Glomerular visceral epithelial cell (primary cell): ENCODE measurements at regions not wholly inside any gene's neighbourhood (a gene's known extent, or its start where the extent isn't known, plus 50 kb on each side); places are given as distances from the start of the nearest gene placed in this dataset.
"Not testable (repeated sequence)": the region's sequence is repeated elsewhere in the genome, so short reads cannot be mapped to it uniquely, and the experiment has no call there.

Source experiments
- DNase-seq: peaks from one replicate; pipeline ENCODE4 v3.0.0-alpha.2; 2016; ENCODE audit errors: extremely low spot score

GRCh38 chr5:96207420-96207819 is 225.6 kb downstream of the PCSK1 start:
- no peak for DNase-seq

DNA sequence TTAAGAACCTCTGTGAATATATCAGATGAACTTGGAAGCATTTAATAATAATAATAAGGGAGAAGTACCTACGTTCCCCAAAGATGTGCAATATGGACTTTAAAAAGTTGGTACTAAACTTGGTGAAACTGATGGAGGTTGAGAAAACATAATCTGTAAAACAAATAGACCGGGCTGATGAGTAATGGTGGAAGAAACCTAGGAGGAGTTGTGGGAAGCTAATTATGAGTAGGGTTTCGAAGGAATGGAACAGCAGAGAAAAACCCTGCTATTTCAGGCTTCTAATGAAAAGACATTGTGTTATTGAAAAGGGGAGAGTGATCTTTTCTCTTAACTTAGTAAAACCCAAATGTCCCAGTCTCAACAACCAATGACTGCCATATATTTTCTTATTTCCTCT is 229.3 kb downstream of the PCSK1 start:
- no peak for DNase-seq

DNA sequence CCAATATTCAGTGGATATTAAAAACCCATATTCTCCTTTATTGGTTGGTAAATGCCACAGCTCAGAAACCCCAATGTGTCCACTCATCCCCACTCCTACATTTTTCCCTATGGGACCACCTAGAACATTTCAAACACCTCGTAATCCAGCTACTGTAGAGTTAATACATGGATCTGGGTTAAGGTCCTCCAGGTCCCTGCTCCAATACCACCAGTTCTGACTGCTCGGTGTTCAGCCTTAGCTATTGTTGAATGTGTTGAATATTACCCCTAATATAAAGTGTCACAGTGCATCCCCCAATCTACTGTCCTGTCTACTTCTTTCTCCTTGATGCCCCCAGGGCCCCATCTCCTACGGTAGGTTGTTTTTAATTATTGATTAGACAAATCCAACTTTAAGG is 231.5 kb downstream of the PCSK1 start:
- no peak for DNase-seq

GRCh38 chr5:96200641-96201040 is 232.4 kb downstream of the PCSK1 start:
- DNase-seq: no peak

GRCh38 chr5:96199713-96200183 is 233.3 kb downstream of the PCSK1 start:
- no peak for DNase-seq

- no peak for DNase-seq
Measured at GRCh38 chr5:96198356-96199058, 234.5 kb downstream of the PCSK1 start.

- DNase-seq: not testable (repeated sequence)
Measured at GRCh38 chr5:96197767-96198166, 235.3 kb downstream of the PCSK1 start.

DNA sequence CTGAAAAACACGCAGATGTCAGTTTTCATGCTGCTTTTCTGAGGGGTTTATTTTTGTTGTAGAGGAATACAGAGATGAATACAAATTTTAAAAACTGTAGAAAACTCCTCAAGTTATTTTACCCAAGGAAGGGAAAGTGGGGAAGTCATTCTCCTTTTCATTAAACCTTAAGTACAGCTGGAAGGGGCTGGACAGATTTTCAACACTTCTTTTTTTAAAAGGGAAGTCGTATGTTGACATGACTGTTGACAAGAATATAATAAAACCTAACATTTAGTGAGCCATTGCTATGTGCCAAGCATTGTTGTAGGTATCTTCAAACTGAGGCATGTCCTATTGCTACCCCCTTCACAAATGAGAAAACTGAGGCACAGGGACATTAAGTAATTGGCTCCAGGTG is 235.7 kb upstream of the ELL2 start:
- DNase-seq: no peak

GRCh38 chr5:96196890-96197289 is 235.2 kb upstream of the ELL2 start:
- no peak for DNase-seq

- DNase-seq: no peak
Measured at GRCh38 chr5:96196407-96196806, 234.8 kb upstream of the ELL2 start.

- no peak for DNase-seq
Measured at GRCh38 chr5:96195123-96195522, 233.5 kb upstream of the ELL2 start.

DNA sequence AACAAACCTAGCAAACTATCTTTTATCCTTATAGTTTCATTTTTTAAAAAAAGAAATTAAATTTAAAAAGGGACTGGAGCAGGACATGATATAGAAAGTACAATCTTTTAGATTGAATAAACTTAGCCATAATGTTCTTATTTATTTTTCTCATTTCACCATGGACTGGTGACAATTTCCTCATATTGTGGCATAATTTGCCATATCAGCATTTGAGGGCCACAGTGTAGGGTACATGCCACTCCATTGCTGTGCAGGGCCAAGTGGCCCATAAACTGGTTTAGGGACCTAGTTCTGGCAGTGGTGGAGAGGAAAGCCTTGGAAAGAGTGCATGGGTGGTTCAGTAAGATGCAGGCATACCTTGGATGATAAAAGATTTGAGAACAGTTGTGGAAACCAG is 232.9 kb upstream of the ELL2 start:
- DNase-seq: no peak

DNA sequence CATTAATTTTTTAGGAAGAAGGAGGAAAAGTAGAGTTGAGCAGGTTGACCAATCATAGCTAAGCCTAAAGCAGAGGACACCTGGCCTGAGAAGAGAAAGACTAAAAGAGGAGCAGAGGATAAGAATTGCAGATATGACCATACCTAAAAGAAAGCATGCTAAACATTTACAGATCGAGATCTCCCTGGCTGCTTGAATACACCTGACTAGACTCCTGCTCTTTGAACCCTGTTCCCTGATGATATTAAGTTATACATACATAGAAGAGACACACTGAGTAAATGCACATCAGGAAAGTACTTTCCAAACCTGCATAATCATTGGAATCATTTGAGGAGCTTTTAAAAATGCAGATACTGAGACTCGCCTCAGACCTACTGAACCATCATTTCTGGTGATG is 232.3 kb upstream of the ELL2 start:
- no peak for DNase-seq

GRCh38 chr5:96189987-96190386 is 228.3 kb upstream of the ELL2 start:
- DNase-seq: no peak

GRCh38 chr5:96189028-96189826 is 227.6 kb upstream of the ELL2 start:
- no peak for DNase-seq

- no peak for DNase-seq
Measured at GRCh38 chr5:96187309-96188027, 225.8 kb upstream of the ELL2 start.

- DNase-seq: not testable (repeated sequence)
Measured at GRCh38 chr5:96184510-96184909, 222.9 kb upstream of the ELL2 start.

DNA sequence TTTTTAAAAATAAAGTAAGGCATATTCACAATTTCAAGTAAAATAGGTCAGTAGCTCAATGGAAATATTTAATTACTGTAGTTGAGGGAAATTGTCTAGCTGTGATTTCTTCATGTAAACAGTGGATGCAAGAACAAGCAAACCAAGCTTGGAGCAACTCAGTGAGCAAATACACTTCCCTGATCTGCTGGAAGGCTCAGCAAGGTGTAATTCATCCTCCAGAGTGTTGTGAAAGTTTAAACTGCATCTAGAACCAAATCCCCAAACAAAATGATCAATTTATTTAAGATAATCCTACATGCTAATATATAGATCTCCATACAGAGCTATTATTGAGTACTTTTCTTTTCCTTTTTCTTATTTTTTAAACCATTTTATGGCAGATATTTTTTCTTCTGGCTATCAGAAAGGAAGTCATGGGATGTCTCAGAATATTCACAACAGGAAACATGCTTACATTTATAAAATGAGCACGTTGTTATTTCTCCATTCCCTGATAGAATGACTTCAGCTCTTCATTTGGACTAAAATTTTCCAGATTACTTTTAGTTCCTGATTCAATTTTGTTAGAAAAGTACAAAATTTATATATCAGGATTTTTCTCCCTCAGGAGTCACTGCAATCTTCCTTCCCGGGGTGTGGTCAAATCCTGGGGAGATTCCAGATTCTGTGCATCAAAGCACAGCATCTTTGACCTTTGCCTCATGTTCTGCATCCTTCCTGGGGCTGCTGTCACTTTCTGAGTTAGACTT is 219.2 kb upstream of the ELL2 start:
- DNase-seq: no peak

DNA sequence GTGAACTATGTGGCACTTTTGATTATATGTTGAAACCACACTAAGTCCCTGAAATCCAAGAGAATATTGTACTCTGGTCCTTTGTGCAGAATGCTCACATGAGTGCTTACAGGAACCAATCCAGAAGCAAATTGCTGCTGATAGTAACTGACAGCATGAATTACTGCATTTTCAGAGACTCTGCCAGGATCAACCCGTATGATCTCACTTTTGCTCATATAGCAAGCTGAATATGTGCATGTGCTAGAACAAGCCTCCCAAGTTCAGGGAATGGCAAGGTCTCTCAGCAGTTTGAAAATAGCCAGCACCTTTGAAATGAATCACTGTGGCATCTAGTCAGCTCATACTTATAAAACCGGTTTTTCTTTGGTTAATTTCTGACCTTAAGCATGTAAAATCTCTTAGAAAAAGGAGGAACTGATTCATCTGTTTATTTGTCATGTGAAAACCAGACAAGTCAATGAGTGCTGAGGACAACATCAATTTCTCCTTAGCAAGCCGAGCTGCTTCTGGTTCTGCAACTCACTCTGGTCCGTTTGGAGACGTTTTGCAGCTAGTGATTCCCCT is 215.7 kb upstream of the ELL2 start:
- peak; percentile 47 for DNase-seq

DNA sequence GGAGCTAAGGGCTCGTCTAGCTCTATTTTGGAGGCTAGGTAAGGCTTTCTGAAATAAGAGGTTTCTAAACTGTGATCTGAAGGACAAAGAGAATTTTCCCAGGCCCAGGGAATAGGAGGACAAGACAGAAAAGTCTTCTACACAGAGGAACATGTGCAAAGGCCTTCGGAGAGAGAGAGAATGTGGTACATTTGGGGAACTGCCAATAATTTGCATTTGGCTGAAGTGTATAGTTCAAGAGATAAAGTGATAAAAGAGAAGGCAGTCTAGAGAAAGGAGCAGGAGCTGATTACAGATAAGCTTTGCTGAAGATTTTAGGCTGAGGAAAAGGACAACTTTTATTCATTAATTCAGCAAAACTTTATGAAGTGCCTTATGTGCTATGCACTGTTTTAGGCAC is 214.4 kb upstream of the ELL2 start:
- DNase-seq: no peak

- peak; percentile 27 for DNase-seq
Measured at GRCh38 chr5:96175090-96175489, 213.4 kb upstream of the ELL2 start.

- DNase-seq: no peak
Measured at GRCh38 chr5:96173366-96173765, 211.7 kb upstream of the ELL2 start.
